ENCODE measurements at regions not wholly inside any gene's neighbourhood (a gene's known extent, or its start where the extent isn't known, plus 50 kb on each side); places are given as distances from the start of the nearest gene placed in this dataset.

- TF ChIP-seq CTCF (IDR thresholded peaks at IDR 0.05; ENCODE audit: low read depth, low read length) = no peak
- no peak for DNase-seq (ENCODE audit: low read depth, low spot score)
- no peak overlapping the region for H3K4me3 ChIP-seq (ENCODE audit: low read depth, low read length)
- in situ Hi-C loops (cut with HindIII; ENCODE audit: low sequenced_read_pairs) = no loop called here
Measured at GRCh38 chr3:160126051-160126450, 99.2 kb upstream of the C3orf80 start.

- DNase-seq (ENCODE audit: low read depth, low spot score) = no peak
- in situ Hi-C loops (cut with HindIII; ENCODE audit: low sequenced_read_pairs) = no loop called here
- no peak overlapping the region for H3K4me3 ChIP-seq (ENCODE audit: low read depth, low read length)
- TF ChIP-seq CTCF (IDR thresholded peaks at IDR 0.05; ENCODE audit: low read depth, low read length) = no peak
Measured at GRCh38 chr3:160126761-160127160, 98.5 kb upstream of the C3orf80 start.

GRCh38 chr3:160127308-160127707, 97.9 kb upstream of the C3orf80 start:
- in situ Hi-C loops (cut with HindIII; ENCODE audit: low sequenced_read_pairs) = no loop called here
- H3K4me3 ChIP-seq (ENCODE audit: low read depth, low read length) = no peak overlapping the region
- DNase-seq (ENCODE audit: low read depth, low spot score) = no peak
- TF ChIP-seq CTCF (IDR thresholded peaks at IDR 0.05; ENCODE audit: low read depth, low read length) = no peak

GRCh38 chr3:160128056-160128455, 97.2 kb upstream of the C3orf80 start:
- in situ Hi-C loops (cut with HindIII; ENCODE audit: low sequenced_read_pairs) = no loop called here
- DNase-seq (ENCODE audit: low read depth, low spot score) = no peak
- TF ChIP-seq CTCF (IDR thresholded peaks at IDR 0.05; ENCODE audit: low read depth, low read length) = no peak
- H3K4me3 ChIP-seq (ENCODE audit: low read depth, low read length) = no peak overlapping the region

GRCh38 chr3:160129459-160130061, 95.7 kb upstream of the C3orf80 start:
- no peak for TF ChIP-seq CTCF (IDR thresholded peaks at IDR 0.05; ENCODE audit: low read depth, low read length)
- in situ Hi-C loops (cut with HindIII; ENCODE audit: low sequenced_read_pairs) = no loop called here
- peak; percentile 96 for DNase-seq (ENCODE audit: low read depth, low spot score)
- H3K4me3 ChIP-seq (ENCODE audit: low read depth, low read length) = no peak overlapping the region

- no peak for TF ChIP-seq CTCF (IDR thresholded peaks at IDR 0.05; ENCODE audit: low read depth, low read length)
- H3K4me3 ChIP-seq (ENCODE audit: low read depth, low read length) = no peak overlapping the region
- DNase-seq (ENCODE audit: low read depth, low spot score) = no peak
- in situ Hi-C loops (cut with HindIII; ENCODE audit: low sequenced_read_pairs) = no loop called here
Measured at GRCh38 chr3:160130071-160130470, 95.2 kb upstream of the C3orf80 start.

- DNase-seq (ENCODE audit: low read depth, low spot score) = peak; percentile 60
- H3K4me3 ChIP-seq (ENCODE audit: low read depth, low read length) = no peak overlapping the region
- no peak for TF ChIP-seq CTCF (IDR thresholded peaks at IDR 0.05; ENCODE audit: low read depth, low read length)
- in situ Hi-C loops (cut with HindIII; ENCODE audit: low sequenced_read_pairs) = no loop called here
Measured at GRCh38 chr3:160130950-160131349, 94.3 kb upstream of the C3orf80 start.
